ENCODE measurements at regions not wholly inside any gene's neighbourhood (a gene's known extent, or its start where the extent isn't known, plus 50 kb on each side); places are given as distances from the start of the nearest gene placed in this dataset.

DNA sequence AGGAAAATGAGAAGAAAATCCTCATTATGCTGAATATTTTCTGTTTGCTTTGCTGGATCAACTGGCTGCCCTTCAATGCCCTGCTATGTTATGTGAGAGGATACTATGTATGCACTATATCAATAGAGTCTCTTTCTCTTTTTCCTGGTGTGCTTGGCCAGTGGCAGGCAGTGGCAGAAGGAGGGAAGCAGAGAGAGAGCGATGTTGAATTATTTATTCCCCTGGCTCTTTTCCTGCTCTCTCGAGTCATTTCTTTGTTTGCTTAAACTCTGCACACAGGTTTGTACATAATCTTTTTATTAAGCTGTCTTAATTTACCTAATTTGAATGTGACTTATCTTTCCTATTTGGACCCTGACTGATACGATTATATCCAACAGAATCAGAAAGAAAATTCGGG is 1727.3 kb downstream of the SUCLG1 start:
- TF ChIP-seq CTCF (IDR thresholded peaks at IDR 0.05), result no peak
- no peak for TF ChIP-seq POLR2A (IDR thresholded peaks at IDR 0.05)

Measured in body of pancreas (tissue), 4 donors.